Endothelial cell of umbilical vein (primary cell): ENCODE measurements at regions not wholly inside any gene's neighbourhood (a gene's known extent, or its start where the extent isn't known, plus 50 kb on each side); places are given as distances from the start of the nearest gene placed in this dataset.

Experiments
- BruUV-seq: library from RNA; stranded (reverse); fragments of 400-500 nt; replicated peaks from 2 replicates; lab custom pipeline; 2021; lab: Mats Ljungman, UMichigan
- CTCF ChIA-PET: fragments of 300-600, 350-600 bp; sonication (Branson Sonifier 250); formaldehyde crosslinking; loops from one replicate; lab custom pipeline; 2021; ENCODE audit warnings: antibody characterized with exemption, inconsistent platforms; lab: Charles Lee
- POLR2A ChIA-PET: fragments of 300-600, 350-600 bp; sonication (Branson Sonifier 250); formaldehyde crosslinking; loops from one replicate; lab custom pipeline; 2021; ENCODE audit warnings: antibody characterized with exemption, inconsistent platforms; lab: Charles Lee
- DNase-seq: peaks from one replicate; pipeline ENCODE4 v3.0.0-alpha.2; 2011; ENCODE audit warnings: low read depth, low spot score
- FAIRE-seq: peaks from 2 replicates; lab custom pipeline; 2011; peaks lifted over from hg19 to GRCh38; lab: Jason Lieb, UNC
- H2AFZ ChIP-seq: 2 replicates; pipeline ENCODE4 v1.6.0; 2012; ENCODE audit warnings: low read depth, low read length, control low read depth, inconsistent platforms
- H3K27ac ChIP-seq: 2 replicates; pipeline ENCODE4 v1.5.1; 2011; ENCODE audit warnings: low read depth, mild to moderate bottlenecking, control low read depth, low read length, moderate library complexity; ENCODE audit not compliant: insufficient read depth
- H3K27me3 ChIP-seq, 2 experiments: 2 replicates each; pipeline versions ENCODE4 v1.6.0 to v1.6.1; 2011; ENCODE audit warnings: low read length in 2 of 2, mixed read lengths in 1 of 2; ENCODE audit not compliant: control insufficient read depth in 2 of 2, insufficient read depth in 2 of 2
- H3K36me3 ChIP-seq, 2 experiments: 2 replicates in 1 of 2; 3 replicates in 1 of 2; pipeline ENCODE4 v1.5.1; 2011; ENCODE audit warnings: low read length in 2 of 2, mild to moderate bottlenecking in 1 of 2, moderate library complexity in 1 of 2; ENCODE audit not compliant: control insufficient read depth in 2 of 2, insufficient read depth in 2 of 2; ENCODE audit errors: extremely low read depth in 1 of 2
- H3K4me1 ChIP-seq: 3 replicates; pipeline ENCODE4 v1.5.1; 2011; ENCODE audit warnings: mild to moderate bottlenecking, low read length; ENCODE audit not compliant: control insufficient read depth, insufficient read depth; ENCODE audit errors: extremely low read depth
- H3K4me2 ChIP-seq: 2 replicates; pipeline ENCODE4 v1.6.1; 2011; ENCODE audit warnings: low read length, control low read depth, mixed read lengths; ENCODE audit not compliant: insufficient read depth
- H3K4me3 ChIP-seq, 3 experiments: fragments of 200-600 bp in 1 of 3; sonication (generic), shearing (Covaris generic) in 1 of 3; replicated peaks in 1 of 3; 2 replicates each; pipeline ENCODE4 v1.5.1; 2011 to 2016; ENCODE audit warnings: control low read depth in 3 of 3, low read length in 3 of 3, mild to moderate bottlenecking in 2 of 3, inconsistent platforms in 1 of 3, low read depth in 1 of 3, moderate library complexity in 1 of 3; ENCODE audit not compliant: insufficient read depth in 1 of 3
- H3K79me2 ChIP-seq: 2 replicates; pipeline ENCODE4 v1.6.0; 2012; ENCODE audit warnings: low read length, inconsistent platforms; ENCODE audit not compliant: control insufficient read depth, insufficient read depth
- H3K9ac ChIP-seq: replicated peaks from 2 replicates; pipeline ENCODE3; 2011; ENCODE audit warnings: low read length, control low read depth; ENCODE audit not compliant: insufficient read depth; ENCODE audit errors: extremely low read depth
- H3K9me1 ChIP-seq: replicated peaks from 3 replicates; pipeline ENCODE4 v1.6.0; 2011; ENCODE audit warnings: mild to moderate bottlenecking, low read length; ENCODE audit not compliant: control insufficient read depth, insufficient read depth; ENCODE audit errors: extremely low read depth
- H3K9me3 ChIP-seq: replicated peaks from 2 replicates; pipeline ENCODE4 v1.5.1; 2012; ENCODE audit warnings: low read length, inconsistent platforms; ENCODE audit not compliant: control insufficient read depth, insufficient read depth
- H4K20me1 ChIP-seq: replicated peaks from 2 replicates; pipeline ENCODE3; 2011; ENCODE audit warnings: mild to moderate bottlenecking, low read length; ENCODE audit not compliant: control insufficient read depth, insufficient read depth; ENCODE audit errors: extremely low read depth
- CTCF ChIP-seq, 2 donors: IDR thresholded peaks; 1 replicate in 1 of 2; 2 replicates in 1 of 2; pipeline ENCODE4 v1.5.1; 2011; ENCODE audit warnings: low read length in 2 of 2, mild to moderate bottlenecking in 2 of 2, moderate library complexity in 2 of 2, control low read depth in 1 of 2, inconsistent platforms in 1 of 2, low read depth in 1 of 2; ENCODE audit not compliant: insufficient read depth in 1 of 2; ENCODE audit errors: extremely low read depth in 1 of 2
- EZH2 ChIP-seq: IDR thresholded peaks from 2 replicates; pipeline ENCODE4 v1.6.1; 2012; ENCODE audit warnings: borderline replicate concordance, low read depth, mild to moderate bottlenecking, moderate library complexity, low read length, inconsistent platforms; ENCODE audit not compliant: severe bottlenecking
- FOS ChIP-seq: IDR thresholded peaks from 2 replicates; pipeline ENCODE4 v1.6.1; 2011; ENCODE audit warnings: mild to moderate bottlenecking, low read length, moderate library complexity, borderline replicate concordance; ENCODE audit not compliant: insufficient read depth
- GATA2 ChIP-seq: IDR thresholded peaks from 2 replicates; pipeline ENCODE4 v1.7.0; 2011; ENCODE audit warnings: low read depth, mild to moderate bottlenecking, moderate library complexity, mixed read lengths, low read length; ENCODE audit not compliant: insufficient read length, insufficient read depth
- JUN ChIP-seq: IDR thresholded peaks from 2 replicates; pipeline ENCODE4 v1.6.1; 2011; ENCODE audit warnings: borderline replicate concordance, low read depth; ENCODE audit not compliant: insufficient read length, insufficient read depth
- MAX ChIP-seq: IDR thresholded peaks from 2 replicates; pipeline ENCODE4 v1.6.1; 2011; ENCODE audit not compliant: insufficient read depth, insufficient read length
- MYC ChIP-seq: IDR thresholded peaks from one replicate; pipeline ENCODE4 v1.6.1; 2011; ENCODE audit warnings: mild to moderate bottlenecking, low read depth, low read length
- POLR2A ChIP-seq: IDR thresholded peaks from 2 replicates; pipeline ENCODE4 v1.6.1; 2012; ENCODE audit warnings: low read depth, mild to moderate bottlenecking, control low read depth, low read length
- POLR2AphosphoS5 ChIP-seq: IDR thresholded peaks from 2 replicates; pipeline ENCODE4 v1.6.1; 2012; ENCODE audit warnings: low read depth, mild to moderate bottlenecking, control low read depth, low read length, moderate library complexity; ENCODE audit not compliant: insufficient read depth
- dilution Hi-C: fragments of 300-500 bp; cut with MboI; formaldehyde crosslinking; loops from one replicate; pipeline ENCODE4 v1.15.0; 2019; ENCODE audit warnings: low sequenced_read_pairs; ENCODE audit not compliant: extremely low pct_ligation_motif_present
- intact Hi-C: fragments of 100-400 bp; cut with micrococcal nuclease; formaldehyde crosslinking; loops from one replicate; pipeline ENCODE4 v1.10.0; 2022

- Histone ChIP-seq H4K20me1 (no peaks in the 10 kb centered on the region), H3K9ac (no peak overlapping the region), H3K27me3 (no peaks in the 10 kb centered on the region), H3K4me3 (no peak overlapping the region), H3K27ac (no peak overlapping the region), H3K36me3 (no peaks in the 10 kb centered on the region), H3K9me3 (no peaks in the 10 kb centered on the region), H3K9me1 (no peaks in the 10 kb centered on the region), H3K4me2 (no peak overlapping the region), H2AFZ (no peak overlapping the region), H3K79me2 (no peaks in the 10 kb centered on the region), H3K4me1 (no peaks in the 10 kb centered on the region)
- FAIRE-seq, result no peak
- ChIA-PET CTCF (no interaction called here), POLR2A (no interaction called here)
- intact Hi-C loops (no loop called here), dilution Hi-C loops (no loop called here)
- TF ChIP-seq MYC (no peak), JUN (no peak), FOS (no peak), POLR2AphosphoS5 (no peak)
- no TSS peak for BruUV-seq
- DNase-seq, result no peak
Observed at GRCh38 chr6:78365473-78365872, 501.9 kb upstream of the IRAK1BP1 start.

- no peak overlapping the region for H2AFZ ChIP-seq
- no peaks in the 10 kb centered on the region for H4K20me1 ChIP-seq
- no peak overlapping the region for H3K27ac ChIP-seq
- H3K9ac ChIP-seq, result no peak overlapping the region
- POLR2A ChIA-PET, result no interaction called here
- H3K9me3 ChIP-seq, result no peaks in the 10 kb centered on the region
- no peak overlapping the region for H3K4me2 ChIP-seq
- no peak overlapping the region for H3K4me3 ChIP-seq
- no peaks in the 10 kb centered on the region for H3K4me1 ChIP-seq
- no TSS peak for BruUV-seq
- CTCF ChIA-PET, result no interaction called here
- no peaks in the 10 kb centered on the region for H3K36me3 ChIP-seq
- no peak for TF ChIP-seq MAX
- TF ChIP-seq EZH2, result no peak
- TF ChIP-seq POLR2AphosphoS5, result no peak
- TF ChIP-seq POLR2A, result no peak
- TF ChIP-seq GATA2, result no peak
- no peak for TF ChIP-seq CTCF (IDR thresholded peaks at IDR 0.05; ENCODE audit: extremely low read depth in 1 of 2, insufficient read depth in 1 of 2, low read depth in 1 of 2, low read length in 2 of 2)
- TF ChIP-seq JUN, result no peak
- TF ChIP-seq FOS, result no peak
- TF ChIP-seq MYC, result no peak
- dilution Hi-C loops, result no loop called here
- no peak for FAIRE-seq
- H3K27me3 ChIP-seq, result no peaks in the 10 kb centered on the region
- H3K9me1 ChIP-seq, result no peaks in the 10 kb centered on the region
- DNase-seq, result no peak
- H3K79me2 ChIP-seq, result no peaks in the 10 kb centered on the region
- intact Hi-C loops, result no loop called here
Observed at GRCh38 chr6:78377056-78377455, 490.3 kb upstream of the IRAK1BP1 start.
